GM12878 (cell line): ENCODE measurements at regions not wholly inside any gene's neighbourhood (a gene's known extent, or its start where the extent isn't known, plus 50 kb on each side); places are given as distances from the start of the nearest gene placed in this dataset.

Experiments
- FOXK2 ChIP-seq: fragments of 450-650 bp; IDR thresholded peaks from 2 replicates; pipeline ENCODE4 v1.6.1; 2017; ENCODE audit warnings: mild to moderate bottlenecking, moderate library complexity
- SMC3 ChIP-seq: IDR thresholded peaks from 2 replicates; pipeline ENCODE4 v1.6.1; 2011; ENCODE audit warnings: low read length, improper control_type of control experiment, borderline replicate concordance

GRCh38 chr14:37991027-37991426 is 216.7 kb upstream of the SSTR1 start:
- no peak; the same call in 1 of the 2 replicates for TF ChIP-seq FOXK2
- no peak for TF ChIP-seq SMC3
